HG03469 (cell line): ENCODE measurements at regions not wholly inside any gene's neighbourhood (a gene's known extent, or its start where the extent isn't known, plus 50 kb on each side); places are given as distances from the start of the nearest gene placed in this dataset.
"Not testable (repeated sequence)": the region's sequence is repeated elsewhere in the genome, so short reads cannot be mapped to it uniquely, and the experiment has no call there.

Experiments
- ATAC-seq: cut with Tn5 transposase; IDR thresholded peaks from one replicate; pipeline ENCODE4 v1.9.1; 2021; ENCODE audit warnings: mild to moderate bottlenecking, moderate library complexity, moderate number of reproducible peaks; ENCODE audit not compliant: unreplicated experiment

DNA sequence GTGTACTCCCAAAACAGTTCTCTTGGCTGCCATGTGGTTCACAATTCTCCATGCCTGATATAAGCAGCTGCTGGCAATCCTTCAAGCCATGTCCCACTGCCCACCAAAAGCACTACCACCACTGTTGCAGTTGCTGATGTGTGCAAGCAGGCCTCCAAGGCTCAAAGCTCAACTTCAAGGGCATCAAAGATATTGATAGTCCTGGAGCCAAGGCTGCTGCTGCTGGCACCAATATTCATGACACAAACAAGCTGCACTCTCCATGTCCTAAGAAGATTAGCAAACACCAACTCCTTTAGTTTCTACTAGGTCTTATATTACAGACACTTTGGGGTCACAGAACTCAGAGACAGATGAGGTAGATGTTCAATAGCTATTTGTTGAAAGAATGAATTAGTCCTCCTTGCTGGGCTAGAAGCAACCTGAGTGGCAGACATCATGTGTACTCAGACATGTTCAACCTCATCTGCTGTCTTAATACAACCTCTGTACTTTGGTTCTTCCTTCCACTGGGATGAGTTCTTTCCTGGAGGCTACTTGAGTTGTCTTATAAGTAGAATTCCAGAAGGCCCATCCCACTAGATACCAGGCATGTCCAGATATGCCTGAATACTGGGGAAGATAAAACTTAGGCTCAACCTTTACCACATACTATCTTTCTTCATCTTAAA, 104.5 kb upstream of the UGP2 start:
- ATAC-seq = no peak

DNA sequence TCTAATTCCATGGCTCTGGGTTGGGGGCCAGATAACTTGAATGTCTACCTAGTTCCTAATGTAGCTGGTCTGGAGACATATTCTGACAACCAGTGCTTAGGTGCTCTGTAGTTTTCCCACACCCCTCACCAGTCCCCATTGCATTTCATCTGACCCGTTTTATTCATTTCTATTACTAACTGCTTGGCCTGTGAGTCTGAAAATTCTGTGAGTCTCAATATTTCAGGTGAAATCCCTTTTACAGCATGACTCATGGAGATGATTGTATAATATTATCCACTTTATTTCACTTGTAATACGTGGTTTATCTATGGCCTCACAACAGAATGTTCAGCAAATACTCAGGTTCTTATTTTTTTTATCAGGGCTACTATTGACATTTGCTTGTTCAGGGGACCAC, 103.7 kb upstream of the UGP2 start:
- no peak for ATAC-seq

DNA sequence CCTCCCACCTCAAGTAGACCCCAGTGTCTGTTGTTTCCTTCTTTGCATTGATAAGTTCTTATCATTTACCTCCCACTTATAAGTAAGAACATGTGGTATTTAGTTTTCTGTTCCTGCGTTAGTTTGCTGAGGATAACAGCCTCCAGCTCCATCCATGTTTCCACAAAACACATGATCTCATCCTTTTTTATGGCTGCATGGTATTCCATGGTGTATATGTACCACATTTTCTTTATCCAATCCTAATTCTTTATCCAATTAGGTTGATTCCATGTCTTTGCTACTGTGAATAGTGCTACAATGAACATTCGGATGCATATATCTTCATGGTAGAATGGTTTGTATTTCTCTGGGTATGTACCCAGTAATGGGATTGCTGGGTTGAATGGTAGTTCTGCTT, 102.5 kb upstream of the UGP2 start:
- not testable (repeated sequence) for ATAC-seq

DNA sequence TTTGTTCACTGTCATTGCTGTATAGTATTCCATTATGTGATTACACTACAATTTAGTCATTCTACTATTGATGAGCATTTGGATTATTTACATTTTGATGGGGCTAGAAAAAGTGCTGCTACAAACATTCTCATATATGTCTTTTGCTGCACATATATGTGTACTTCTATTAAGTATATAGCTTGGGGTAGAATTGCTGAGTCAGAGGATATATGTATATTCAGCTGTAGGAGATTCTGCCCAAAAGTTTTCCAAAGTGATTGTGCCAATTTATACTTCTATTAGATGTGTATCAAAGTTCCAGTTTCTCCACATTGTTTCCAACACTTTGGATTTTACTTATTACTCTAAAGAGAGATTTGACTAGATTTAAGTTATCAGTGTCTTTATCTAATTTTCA, 101.7 kb upstream of the UGP2 start:
- no peak for ATAC-seq

DNA sequence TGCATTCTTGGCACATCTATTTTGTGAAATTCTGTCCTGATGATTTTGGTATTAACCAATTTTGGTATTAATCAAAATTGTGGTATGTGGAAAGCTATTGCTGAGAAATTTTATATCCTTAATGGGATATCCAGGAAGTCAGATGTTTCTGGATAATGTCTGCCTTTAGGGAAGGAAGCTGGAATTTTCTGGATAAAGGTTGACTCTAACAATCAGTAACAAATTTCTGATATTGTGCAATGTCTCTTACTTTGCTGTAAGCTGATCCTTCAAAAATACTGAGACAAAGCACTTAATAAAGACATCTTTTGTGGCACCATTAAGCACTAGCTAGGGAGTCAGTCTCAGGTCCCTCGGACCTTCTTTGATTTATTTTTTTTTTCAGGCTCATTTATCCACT, 100.8 kb upstream of the UGP2 start:
- ATAC-seq = no peak

DNA sequence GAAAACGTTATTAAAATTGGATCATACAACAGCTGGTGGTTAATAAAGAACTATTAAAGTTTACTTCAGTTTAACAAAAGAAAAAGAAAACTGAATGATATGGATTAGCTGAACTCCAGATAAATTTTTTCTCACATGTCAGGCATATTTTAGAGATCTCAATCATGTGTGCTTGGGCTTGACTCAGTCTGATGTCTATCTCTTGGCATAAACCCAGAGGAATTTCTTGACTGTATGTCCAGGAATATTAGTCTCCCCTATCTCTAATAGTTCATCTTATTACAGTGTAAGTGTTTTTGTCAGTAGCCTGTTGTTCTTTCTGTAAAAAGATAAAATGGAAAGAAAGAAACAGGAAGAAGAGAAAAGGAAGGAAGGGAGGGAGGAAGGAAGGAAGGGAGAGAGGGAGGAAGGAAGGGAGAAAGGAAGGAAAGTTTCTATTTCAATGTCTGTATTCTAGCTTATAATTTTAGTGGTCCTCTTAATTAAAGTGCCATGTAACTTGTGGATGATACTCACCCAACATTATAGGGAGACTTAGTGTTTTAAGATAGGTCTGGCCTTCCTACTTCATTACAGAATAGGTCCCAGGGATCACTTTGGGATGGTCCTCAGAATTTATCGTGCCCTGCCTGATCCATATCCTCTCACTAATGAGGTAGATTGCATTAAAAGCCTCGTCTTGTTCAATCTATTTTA, 99.7 kb upstream of the UGP2 start:
- ATAC-seq = no peak

DNA sequence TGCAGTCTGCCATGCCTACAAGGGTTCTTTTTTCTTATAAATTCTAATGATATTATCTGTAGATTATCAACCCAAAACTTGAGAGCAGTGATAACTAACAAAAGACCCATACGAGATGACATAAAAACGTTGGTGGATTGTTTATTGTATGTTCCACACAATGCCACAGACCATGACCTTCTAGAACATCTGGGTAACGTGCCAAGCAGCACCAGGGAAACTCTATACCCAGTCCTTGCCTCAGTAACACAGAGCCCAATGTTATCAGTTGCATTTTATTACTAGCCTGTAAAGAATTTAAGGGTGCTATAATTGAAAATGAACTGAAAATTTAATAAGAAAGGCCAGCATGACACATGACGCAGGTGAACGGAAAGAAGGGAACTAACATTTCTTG, 99.1 kb upstream of the UGP2 start:
- no peak for ATAC-seq

DNA sequence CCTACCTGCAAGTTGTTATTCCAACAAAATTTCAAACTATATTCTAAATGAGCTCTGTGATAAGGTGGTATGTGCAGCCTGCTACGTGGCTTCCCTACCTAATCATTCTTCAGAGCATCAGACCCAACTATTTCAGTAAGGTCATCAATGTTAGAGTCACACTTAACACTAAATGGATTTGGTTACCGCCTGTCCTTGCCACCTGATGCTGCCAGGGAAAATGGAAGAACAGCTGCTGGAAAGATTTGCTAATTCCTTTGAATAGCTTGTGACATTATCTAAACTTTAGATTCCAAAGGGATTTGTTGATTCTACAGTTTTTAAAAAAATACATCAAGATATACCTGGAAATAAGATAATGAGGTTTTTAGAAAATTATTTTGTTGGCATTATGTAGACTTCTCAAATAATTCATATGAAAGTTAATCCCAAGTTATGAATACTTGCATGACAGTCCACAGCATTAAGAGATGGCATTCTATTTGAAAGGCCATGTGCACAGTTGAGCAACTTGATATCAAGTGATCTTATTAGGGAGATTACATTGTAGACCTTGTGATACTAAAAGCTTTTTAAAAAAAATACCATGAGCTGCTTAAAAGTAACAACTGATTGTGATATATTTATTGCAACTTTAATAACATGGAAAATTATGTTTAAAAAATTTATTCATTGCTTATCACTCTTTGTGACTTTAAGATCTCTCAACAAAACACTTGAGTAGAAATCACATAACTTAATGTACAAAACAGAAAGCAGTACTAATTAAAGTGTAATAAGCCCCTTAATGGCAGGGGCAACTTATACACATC, 98.3 kb upstream of the UGP2 start:
- no peak for ATAC-seq

DNA sequence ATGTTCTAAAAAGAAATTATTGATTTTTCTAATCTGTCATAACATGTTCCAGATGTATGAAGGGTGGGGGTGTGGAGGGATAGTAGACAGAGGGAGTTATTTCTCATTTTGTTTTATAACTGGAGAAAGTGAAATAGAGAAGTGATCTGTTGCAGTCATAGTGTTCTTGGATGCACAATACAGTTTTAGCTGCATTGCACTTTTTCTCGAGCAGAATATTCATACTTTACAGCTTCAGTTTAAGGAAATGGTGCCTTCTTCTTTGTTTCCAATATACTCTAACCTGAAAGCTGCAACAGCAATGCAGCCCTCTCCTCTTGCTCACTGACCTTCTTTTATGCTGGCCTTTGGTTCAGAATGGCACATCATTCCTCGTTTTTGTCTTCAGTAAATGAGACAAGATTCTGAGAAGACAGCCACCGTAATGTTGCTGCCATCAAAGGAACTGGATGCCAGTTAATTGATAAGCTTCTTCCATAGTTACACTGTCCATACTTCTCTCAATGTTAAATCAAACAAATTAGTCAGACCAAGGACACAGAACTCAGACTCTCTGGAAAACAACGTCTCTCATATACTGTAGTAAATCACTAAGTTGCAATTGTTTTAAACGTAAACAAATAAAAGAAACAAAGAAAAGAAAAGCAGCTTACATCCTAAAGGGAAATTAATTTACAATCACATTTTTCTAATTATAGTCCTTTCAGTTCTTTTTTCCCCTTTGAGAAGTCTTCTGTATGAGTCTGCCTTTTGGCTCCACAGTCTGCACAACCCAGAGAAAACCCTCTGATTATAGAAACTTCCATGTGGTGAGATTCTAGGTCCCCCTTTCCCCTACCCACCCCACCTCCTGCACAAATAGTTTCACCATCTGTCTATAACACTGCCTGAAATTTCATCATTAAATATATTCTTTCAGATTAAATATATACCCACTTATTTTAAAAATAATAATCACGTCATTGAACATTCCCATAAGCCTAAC, 97.4 kb upstream of the UGP2 start:
- ATAC-seq = no peak

DNA sequence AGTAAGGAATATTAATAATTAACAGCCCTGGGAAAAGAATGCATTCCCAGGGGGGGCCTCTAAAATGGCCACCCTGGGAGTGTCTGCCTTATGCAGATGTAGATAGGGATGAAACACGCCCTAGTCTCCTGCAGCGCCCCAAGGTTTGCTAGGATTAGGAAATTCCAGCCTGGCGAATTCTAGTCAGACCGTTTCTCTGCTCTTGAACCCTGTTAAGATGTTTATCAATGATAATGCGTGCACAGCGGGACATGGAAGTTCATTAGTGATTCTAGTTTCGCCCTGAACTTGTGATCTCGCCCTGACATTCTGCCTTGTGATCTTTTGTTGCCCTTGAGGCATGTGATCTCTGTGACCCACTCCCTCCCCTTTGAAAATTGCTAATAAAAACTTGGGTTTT, 95.1 kb upstream of the UGP2 start:
- not testable (repeated sequence) for ATAC-seq

DNA sequence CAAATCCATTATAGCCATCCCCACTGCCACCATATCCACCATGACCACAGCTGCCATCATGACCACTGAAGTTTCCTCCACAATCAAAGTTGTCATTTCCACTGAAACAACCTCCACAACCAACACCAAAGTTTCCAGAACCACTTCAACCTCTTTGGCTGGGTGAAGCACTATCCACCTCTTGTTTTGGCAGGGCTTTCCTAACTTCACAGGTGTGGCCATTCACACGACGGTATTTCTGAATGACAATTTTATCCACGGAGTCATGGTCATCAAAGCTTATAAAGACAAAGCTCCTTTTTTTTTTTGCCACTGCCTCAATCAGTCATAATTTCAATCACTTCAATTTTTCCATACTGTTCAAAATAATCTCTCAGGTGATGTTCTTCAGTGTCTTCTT, 89.8 kb upstream of the UGP2 start:
- ATAC-seq = no peak

DNA sequence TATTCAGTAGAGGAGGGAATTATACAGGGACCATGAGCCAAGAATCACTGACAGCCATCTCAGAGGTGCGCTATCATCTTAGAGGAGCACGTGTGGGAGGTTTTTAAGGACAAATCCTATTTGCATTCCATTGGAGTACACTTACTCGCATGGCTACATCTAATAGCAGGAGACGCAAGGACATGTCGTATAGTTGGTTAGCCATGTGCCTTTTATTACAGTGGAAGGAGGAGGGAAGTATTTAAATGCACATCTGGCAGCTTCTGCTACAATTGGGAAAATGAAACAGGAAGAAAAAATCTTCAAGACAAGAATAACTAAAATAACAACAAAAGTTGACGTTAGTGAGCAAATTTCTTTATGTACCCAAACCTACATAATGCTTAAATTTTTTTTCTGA, 86.5 kb upstream of the UGP2 start:
- no peak for ATAC-seq

DNA sequence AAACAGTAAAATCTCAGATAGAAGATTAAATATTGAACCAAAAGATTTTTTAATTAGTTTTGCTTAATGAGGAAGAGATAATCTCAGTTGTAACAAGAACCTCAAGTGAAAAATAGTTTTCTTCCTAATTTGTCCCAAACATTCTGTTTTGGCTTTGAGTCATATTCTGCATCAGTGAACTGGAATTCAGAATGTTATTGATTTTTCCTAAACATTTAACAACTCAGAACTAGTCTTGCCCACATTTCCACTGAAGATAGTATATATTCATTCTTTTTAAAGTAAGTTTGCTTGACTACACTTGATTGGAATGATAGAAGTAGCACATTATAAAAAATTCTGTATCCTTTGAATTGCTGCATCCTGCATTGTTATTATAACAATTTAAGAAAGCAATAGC, 85.7 kb upstream of the UGP2 start:
- ATAC-seq = no peak

DNA sequence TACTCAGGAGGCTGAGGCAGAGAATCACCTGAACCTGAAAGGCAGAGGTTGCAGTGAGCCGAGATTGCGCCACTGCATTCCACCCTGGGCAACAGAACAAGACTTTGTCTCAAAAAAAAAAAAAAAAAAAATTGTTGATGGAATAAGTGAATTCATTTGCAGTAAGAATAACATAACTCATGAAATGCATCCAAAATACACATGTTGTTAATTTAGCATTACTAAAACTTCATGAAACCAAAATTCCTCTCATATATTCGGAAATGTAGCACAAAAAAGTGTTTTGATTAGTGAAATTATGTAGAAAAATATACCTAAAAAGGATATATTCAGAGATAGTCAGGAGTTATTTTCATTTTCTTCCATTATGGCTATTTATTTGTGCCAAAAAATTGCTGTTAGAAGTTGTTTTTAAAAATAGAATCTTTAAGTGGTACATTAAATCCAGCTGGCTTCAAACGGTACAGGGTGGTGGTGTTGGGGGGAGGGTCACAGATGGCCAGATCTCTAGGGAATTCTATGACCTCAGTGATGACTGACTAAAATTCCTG, 78.2 kb upstream of the UGP2 start:
- ATAC-seq = no peak

DNA sequence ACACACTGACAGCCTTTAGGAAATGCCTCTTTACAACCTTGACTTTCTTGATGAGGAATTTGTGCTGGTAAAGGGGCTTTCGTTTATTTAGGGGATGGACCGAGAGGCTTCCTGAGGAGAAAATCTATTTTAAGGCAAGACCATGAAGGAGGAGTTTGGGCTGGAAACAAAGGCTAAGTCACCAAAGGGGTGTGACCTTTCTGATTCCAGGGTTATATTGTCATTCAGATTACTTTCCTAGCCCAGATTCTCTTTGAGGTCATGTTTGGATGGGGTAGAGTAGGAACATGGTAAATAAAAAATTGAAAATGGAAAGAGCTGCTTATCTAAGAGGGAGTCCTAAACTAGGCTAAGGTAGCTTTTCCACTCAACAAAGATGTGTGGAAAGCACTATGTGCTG, 77.1 kb upstream of the UGP2 start:
- no peak for ATAC-seq

DNA sequence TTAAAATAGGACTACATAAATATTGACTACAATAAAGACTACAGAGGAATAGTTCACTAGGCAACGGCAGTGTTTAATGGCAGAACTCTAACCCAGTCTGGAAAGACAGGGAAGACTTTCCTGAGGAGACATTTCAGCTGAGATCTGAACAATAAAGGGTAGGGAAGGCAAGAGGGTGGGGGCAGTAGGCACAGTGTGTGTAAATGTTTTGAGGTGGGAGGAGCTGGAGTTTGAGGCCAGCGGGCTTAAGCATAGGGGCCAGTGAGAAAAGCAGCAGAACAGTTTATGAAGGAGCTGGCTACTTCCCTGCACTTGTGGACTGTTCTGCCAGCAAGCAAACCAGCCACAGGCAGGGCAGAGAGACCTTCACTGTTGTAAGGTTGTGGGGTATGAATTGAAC, 76.6 kb upstream of the UGP2 start:
- no peak for ATAC-seq

DNA sequence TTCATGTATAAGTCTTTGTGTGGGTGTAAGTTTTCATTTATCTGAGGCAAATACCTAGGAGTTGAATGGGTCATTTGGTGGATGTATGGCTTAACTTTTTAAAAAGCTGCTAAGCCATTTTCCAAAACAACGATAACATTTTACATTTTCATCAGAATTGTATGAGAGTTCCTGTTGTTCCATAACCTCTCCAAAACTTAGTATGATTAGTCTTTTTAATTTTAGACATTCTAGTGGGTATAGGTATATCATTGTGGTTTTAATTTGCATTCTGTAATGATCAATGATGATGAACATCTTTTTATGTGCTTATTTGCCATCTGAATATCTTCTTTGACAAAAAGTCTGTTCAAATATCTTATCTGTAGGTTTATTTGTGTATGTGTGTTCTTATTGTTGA, 74.4 kb upstream of the UGP2 start:
- ATAC-seq = no peak

DNA sequence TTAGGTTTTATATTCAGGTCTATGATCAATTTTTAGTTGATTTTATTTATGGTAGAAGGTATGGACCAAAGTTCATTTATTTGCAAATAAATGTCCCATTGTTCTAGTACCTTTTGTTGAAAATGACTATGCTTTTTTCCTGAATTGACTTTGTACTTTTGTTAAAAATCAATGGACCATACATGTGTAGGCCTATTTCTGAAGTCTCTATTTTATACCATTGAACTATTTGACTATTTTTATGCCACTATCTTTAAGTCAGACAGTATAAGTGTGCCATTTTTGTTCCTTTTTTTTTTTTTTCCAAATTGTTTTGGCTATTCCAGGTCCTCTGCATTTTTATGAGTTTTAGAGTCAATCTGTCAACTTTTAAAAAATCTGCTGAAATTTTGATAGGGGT, 73.6 kb upstream of the UGP2 start:
- ATAC-seq = no peak

DNA sequence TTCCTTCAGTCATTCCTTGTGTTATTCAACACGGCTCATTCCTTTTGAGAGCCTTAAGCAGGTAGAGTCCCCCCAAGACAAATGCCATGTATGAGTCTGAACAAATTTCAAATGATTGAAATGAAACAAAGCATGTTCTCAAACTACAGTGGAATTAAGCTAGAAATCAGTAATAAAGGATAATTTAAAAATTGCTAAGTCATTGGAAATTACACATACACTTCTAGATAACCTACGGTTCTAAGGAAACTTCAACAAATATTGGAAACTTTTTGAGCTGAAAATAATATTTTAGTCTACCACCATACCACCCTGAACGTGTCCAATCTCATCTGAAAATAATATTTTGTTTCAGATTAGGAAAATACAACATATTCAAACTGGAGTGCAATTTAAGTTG, 71.8 kb upstream of the UGP2 start:
- no peak for ATAC-seq

DNA sequence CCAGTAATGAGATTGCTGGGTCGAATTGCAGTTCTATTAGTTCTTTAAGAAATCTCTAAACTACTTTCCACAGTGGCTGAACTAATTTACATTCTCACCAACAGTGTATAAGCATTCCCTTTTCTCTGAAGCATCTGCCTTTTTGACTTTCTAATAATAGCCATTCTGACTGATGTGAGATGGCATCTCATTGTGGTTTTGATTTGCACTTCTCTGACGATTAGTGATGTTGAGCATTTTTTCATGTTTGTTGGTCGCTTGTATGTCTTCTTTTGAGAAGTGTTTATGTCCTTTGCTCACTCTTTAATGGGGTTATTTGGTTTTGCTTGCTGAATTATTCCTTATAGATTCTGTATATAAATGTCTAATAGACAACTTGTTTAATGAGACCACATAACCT, 69.6 kb upstream of the UGP2 start:
- ATAC-seq = no peak

DNA sequence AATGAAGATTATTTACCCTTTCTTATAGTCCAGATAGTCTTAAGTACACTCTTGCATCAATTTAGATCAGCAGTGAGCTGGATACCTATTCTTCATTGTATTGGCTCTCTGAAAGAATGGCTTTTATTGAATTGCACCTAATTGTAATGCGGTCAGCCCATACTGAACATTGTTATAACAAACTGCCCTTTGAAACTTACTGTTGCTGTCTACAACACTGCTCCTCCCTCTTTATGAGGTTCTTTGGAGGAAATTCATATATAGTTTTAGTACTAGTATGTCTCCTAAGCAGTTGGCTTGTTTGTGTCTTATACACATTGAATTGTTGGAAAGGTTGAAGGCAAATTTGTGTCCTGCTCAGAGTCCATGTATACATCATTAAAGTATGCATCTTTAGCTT, 66.5 kb upstream of the UGP2 start:
- ATAC-seq = no peak
